Mucosa of descending colon (tissue), 3 donors: ENCODE measurements at regions not wholly inside any gene's neighbourhood (a gene's known extent, or its start where the extent isn't known, plus 50 kb on each side); places are given as distances from the start of the nearest gene placed in this dataset.

Experiments
- ATAC-seq: fragments of 200-7000 bp; cut with Tn5 transposase; one replicate; pipeline ENCODE4 v1.9.1; 2020; ENCODE audit warnings: mild to moderate bottlenecking, moderate library complexity
- DNase-seq, 3 donors: peaks; one replicate each; pipeline ENCODE4 v3.0.0-alpha.2; 2020
- H3K36me3 ChIP-seq: fragments of 200-600 bp; one replicate; pipeline ENCODE4 v1.8.0; 2021; ENCODE audit warnings: low read depth, mild to moderate bottlenecking
- H3K4me1 ChIP-seq: fragments of 200-600 bp; one replicate; pipeline ENCODE4 v1.8.0; 2021; ENCODE audit warnings: low read depth, mild to moderate bottlenecking
- H3K4me3 ChIP-seq: fragments of 200-600 bp; one replicate; pipeline ENCODE4 v1.8.0; 2021; ENCODE audit warnings: mild to moderate bottlenecking
- H3K9me3 ChIP-seq: fragments of 200-600 bp; one replicate; pipeline ENCODE4 v1.8.0; 2021; ENCODE audit warnings: mild to moderate bottlenecking
- CTCF ChIP-seq: fragments of 200-600 bp; IDR thresholded peaks from one replicate; pipeline ENCODE4 v1.8.0; 2022; ENCODE audit warnings: antibody characterized with exemption, mild to moderate bottlenecking
- intact Hi-C, 2 donors: fragments of 100-400 bp; cut with DNase I in 1 of 2; cut with micrococcal nuclease in 1 of 2; formaldehyde crosslinking; loops; one replicate each; pipeline versions ENCODE4 v1.11.0 to v1.11.1; 2022; cut with DNase I, micrococcal nuclease
- donor health status: DM: no; HTN: no; CAD: no; lungs with moderate emphysema.
- donor health status: DM: no; HTN: no; CAD: no.
- donor health status: DM: no; HTN: yes; CAD: no.

GRCh38 chr14:44170556-44170955 is 336.5 kb downstream of the FSCB start:
- H3K4me3 ChIP-seq, result no peak overlapping the region
- no peaks in the 10 kb centered on the region for H3K9me3 ChIP-seq
- ATAC-seq (peak; percentile 98), DNase-seq (peak in 2 of 3 donors; percentile 39 to 43)
- H3K4me1 ChIP-seq, result peaks cover 4% of the 10 kb centered on the region
- H3K36me3 ChIP-seq, result no peaks in the 10 kb centered on the region
- intact Hi-C loops, result no loop called here
- TF ChIP-seq CTCF, result no peak

- DNase-seq, result no peak
- peak; percentile 50 for ATAC-seq
These were observed 337.0 kb downstream of the FSCB start for GRCh38 chr14:44170101-44170500.

GRCh38 chr14:44168566-44168965 is 338.5 kb downstream of the FSCB start:
- DNase-seq (no peak), ATAC-seq (no peak)
- no peak for TF ChIP-seq CTCF
- intact Hi-C loops, result no loop called here
- Histone ChIP-seq H3K4me1 (peaks cover 4% of the 10 kb centered on the region), H3K4me3 (no peak overlapping the region), H3K9me3 (no peaks in the 10 kb centered on the region), H3K36me3 (no peaks in the 10 kb centered on the region)

More at GRCh38 chr14:44170101-44170500, 337.0 kb downstream of the FSCB start:
- TF ChIP-seq CTCF, result no peak
- Histone ChIP-seq H3K4me3 (no peak overlapping the region), H3K9me3 (no peaks in the 10 kb centered on the region), H3K4me1 (peaks cover 4% of the 10 kb centered on the region), H3K36me3 (no peaks in the 10 kb centered on the region)
- intact Hi-C loops, result no loop called here

GRCh38 chr14:44166611-44167010 is 340.5 kb downstream of the FSCB start:
- DNase-seq (no peak), ATAC-seq (no peak)
- Histone ChIP-seq H3K4me1 (peaks cover 4% of the 10 kb centered on the region), H3K36me3 (no peaks in the 10 kb centered on the region), H3K4me3 (no peak overlapping the region), H3K9me3 (no peaks in the 10 kb centered on the region)
- intact Hi-C loops, result no loop called here
- TF ChIP-seq CTCF, result no peak

GRCh38 chr14:44165936-44166335 is 341.1 kb downstream of the FSCB start:
- no peaks in the 10 kb centered on the region for H3K9me3 ChIP-seq
- H3K4me3 ChIP-seq, result no peak overlapping the region
- DNase-seq (no peak), ATAC-seq (no peak)
- TF ChIP-seq CTCF, result no peak
- H3K36me3 ChIP-seq, result no peaks in the 10 kb centered on the region
- intact Hi-C loops, result no loop called here
- peaks cover 4% of the 10 kb centered on the region for H3K4me1 ChIP-seq

GRCh38 chr14:44165286-44165685 is 341.8 kb downstream of the FSCB start:
- TF ChIP-seq CTCF, result no peak
- no peak for ATAC-seq
- intact Hi-C loops, result no loop called here
- H3K9me3 ChIP-seq, result no peaks in the 10 kb centered on the region
- H3K4me1 ChIP-seq, result peaks cover 3% of the 10 kb centered on the region
- H3K36me3 ChIP-seq, result no peaks in the 10 kb centered on the region
- DNase-seq, result no peak
- H3K4me3 ChIP-seq, result no peak overlapping the region
